Activated CD4-positive, alpha-beta T cell treated with anti-CD3 and anti-CD28 coated beads for 4 hours (primary cell): ENCODE measurements at regions not wholly inside any gene's neighbourhood (a gene's known extent, or its start where the extent isn't known, plus 50 kb on each side); places are given as distances from the start of the nearest gene placed in this dataset.

Experiments
- DNase-seq, 2 donors: peaks; one replicate each; pipeline ENCODE4 v3.0.0-alpha.2; 2020

DNA sequence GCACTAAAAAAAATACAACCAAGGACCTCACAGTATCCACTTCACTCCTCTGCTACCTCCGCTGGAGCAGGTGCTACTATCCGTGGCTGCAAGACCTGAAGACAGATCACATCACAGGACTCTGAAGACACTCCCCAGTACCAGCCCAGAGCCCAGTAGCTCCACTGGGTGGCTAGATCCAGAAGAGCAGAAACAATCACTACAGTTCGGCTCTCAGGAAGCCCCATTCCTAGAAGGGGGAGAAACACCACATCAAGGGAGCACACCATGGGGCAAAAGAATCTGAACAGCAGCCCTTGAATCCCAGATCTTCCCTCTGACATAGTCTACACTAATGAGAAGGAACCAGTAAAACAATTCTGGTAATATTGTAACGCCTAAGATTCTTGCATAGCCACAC lies 494.0 kb upstream of the FAT3 start:
- DNase-seq: no peak

DNA sequence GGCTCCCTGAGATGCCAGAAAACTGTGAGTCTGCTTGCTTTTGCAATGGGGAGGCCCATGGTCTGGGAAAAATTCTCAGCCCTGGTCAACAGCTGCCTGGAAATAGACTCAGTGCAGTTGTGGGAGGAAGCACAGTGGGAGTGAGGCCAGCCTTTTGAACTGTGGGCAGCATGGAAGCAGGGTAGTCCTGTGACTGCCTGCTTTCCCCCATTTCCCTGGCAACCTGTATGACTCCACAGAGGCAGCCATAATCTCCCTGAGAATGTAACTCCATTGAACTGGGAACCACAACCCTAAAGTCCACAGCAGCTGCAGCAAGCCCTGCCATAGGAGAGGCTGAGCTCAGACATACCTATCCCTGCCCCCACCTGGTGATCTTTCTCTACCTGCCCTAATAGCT lies 494.6 kb upstream of the FAT3 start:
- DNase-seq: no peak

DNA sequence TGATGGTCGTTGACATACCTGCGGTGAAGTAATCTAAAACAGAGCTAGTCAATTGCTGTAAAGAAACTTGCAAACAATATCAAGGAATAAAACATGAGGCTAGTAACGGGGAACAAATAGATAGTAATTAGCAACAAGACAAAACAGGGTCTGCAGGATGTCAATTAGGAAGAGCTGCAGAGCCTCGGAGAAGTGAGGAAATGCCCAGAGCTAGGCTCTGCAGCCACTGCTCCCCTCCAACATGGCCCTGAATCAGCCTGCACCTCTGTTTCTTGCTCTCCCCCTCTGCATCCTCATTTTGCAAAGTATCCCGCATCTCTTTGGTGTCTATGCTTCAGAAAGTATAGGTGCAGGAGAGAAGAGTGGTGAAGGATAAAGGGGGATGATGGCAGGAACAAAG lies 507.4 kb upstream of the FAT3 start:
- DNase-seq: no peak

DNA sequence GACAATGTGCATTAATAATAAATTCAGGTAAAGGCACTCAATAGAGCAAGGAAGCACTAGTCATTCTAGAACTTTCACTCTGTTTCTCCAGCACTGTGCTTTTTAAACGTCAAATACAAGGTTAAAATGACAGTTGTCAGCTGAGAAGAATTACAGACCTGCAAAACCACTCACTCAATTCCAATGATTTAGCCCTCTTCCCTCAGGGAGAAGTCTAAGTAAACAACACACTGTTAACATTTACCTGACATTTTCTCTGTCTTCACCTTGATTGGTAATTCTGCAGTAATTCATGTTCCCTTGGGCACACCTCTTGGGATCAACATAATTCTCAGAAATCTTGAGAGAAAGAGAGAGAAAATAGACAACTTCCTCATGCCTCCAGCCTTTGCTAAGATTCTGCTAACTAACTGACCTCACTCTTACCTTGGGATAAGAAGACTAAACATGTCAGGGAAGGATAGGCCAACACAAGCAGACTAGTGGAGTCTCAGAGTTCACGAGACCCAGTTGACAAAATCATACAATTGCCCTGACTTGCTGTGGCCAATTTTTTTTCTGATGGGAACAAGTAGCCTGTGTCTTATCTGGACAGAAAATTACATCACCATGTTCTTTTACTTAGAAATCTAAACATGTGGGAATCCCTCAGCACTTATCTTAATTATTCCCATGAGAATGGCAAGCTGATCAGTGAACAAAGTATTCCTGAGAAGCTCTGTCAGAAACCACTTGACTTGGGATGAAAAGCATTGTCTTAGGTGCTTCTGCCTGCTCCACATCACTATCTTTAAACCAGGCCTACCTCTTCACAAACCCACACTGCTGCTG lies 516.8 kb upstream of the FAT3 start:
- DNase-seq: no peak

DNA sequence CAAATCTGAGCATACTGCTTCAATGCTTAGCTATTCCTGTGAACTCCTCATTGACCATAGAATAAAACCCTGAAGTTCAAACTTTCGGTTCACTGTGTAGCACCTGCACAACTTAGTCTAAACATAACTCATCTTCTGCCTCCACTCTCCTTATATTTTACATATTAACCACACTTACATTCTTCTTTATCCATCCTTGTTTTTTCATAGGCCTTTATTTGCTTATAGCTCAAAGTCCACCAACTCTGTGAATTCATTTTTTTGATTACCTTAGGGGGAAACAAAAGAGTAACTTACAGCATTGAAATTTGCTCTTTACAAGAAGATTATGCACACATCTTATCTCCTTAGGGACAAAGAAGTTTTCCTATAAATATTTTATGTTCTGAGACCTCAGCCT lies 521.6 kb upstream of the FAT3 start:
- DNase-seq: no peak

DNA sequence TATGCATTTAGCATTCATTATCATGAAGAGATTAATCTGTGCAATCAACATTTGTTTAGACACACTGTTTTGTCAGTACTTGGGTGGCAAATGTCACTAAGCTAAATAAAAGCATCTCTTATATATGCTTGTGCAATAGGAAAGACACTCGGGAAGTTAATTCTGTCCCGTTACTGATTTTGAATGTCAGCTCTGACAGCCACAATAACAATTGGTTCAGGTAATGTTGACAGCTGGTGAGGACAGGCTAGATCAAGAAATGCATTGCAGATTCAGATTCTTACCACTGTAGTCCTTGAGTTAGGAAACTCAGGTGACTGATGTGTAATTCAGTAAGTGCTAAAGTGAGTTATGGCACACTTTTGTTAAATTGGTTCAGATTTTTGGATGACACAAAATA lies 523.8 kb upstream of the FAT3 start:
- no peak for DNase-seq

DNA sequence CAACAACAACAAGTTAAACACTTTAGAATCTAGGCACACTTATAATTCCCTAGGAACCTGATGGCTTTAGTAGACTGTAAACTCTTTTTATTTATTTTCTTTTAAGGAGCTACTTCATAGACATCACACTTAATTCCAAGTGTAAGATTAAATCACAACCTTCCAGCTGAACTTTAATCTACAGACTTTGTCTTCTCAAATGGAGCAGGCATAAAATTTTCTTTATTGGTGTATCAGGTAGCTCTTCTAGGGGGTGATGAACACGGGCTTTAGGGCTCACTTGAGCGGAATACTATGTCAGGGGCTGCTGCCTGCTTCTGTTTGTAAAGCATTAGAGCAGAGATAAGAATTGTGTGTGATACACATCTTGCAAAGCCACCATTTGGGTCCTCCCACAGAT lies 525.8 kb upstream of the FAT3 start:
- no peak for DNase-seq

DNA sequence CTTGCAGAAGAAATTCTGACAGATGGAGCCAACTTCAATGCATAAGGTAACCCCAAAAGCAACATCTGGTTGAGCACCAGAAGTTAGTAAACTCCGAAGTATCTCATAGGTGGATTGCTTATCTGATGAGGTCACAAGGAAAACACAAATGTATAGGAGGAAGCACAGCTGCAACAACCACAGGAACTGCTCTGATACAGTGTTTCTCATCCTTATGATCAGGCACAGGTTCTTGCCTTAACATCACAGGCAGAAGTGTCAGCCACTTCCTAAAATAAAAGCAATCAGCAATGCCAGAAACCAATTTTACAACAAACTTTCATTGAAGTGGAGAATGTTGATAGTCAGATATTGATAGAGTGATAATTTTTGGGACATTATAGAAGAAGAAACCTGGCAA lies 530.3 kb upstream of the FAT3 start:
- DNase-seq: no peak

DNA sequence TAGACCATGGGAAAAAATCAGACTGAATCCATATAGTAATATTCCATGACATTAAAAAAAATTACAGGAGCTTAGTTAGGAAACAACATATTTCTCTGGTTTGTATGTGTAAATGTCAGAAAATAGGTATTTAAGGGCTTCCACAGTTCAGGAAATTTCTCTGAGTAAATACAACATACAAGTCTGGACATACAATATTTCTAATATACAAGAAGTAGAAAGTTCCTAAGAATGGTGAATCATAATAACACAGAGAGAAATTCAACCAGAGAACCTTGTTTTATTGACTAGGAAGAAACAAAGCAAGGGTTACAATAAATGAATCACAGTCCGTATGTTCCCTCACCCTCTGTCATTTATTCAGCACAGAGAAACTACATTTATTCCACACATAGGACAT lies 532.7 kb upstream of the FAT3 start:
- DNase-seq: no peak

DNA sequence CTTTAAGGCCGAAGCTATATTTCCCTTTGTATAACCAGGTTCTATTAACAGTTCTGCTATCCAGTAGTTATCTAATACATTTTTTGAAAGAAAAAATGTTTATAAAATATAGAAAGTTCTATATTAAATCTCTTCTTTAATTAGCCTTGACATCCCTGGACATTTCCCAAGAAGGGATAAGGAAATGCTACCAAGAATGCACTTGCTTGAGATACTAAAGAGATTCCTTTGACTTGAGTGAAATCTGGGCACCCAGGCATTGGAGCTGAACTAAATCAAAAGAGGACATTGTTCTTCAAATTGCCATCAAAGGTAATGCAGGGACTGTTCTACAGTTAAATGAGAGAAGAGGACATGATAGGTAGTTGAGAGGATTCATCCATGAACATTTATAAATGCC lies 535.9 kb upstream of the FAT3 start:
- DNase-seq: no peak

DNA sequence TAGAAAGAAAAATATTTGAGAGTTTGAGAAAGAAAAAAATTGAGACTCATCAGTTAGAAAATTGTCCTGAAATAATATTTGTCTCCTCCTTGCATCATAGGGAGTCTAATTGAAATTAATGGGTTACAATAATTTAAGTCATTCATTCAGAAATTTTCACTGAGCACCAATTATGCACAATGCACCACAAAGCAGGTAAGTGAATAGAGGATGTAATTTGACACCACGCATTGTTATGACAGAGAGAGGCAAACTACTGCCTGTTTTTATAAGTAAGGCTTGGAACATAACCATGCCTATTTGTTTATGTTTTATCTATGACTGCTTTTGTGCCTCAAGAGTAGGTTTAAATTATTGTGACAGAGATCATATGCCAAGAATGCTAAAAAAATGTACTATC lies 537.9 kb upstream of the FAT3 start:
- DNase-seq: no peak

DNA sequence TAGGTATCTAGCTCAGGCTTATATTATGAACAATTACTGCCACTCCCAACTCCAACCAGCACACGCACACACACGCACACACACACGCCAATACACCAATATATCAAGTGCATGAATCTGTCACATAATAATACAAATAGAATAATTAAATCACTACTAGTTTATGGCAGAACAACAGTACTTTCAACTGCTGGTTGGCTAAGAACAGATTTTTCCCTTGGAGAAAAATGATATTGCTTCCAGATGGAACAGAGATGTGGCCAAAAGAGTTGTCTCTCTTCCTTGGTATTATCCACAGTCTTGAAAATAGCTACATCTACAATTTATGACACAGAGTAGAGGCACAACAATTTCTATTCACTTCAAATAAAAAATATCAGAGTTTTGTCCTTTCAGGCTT lies 538.3 kb upstream of the FAT3 start:
- no peak for DNase-seq

DNA sequence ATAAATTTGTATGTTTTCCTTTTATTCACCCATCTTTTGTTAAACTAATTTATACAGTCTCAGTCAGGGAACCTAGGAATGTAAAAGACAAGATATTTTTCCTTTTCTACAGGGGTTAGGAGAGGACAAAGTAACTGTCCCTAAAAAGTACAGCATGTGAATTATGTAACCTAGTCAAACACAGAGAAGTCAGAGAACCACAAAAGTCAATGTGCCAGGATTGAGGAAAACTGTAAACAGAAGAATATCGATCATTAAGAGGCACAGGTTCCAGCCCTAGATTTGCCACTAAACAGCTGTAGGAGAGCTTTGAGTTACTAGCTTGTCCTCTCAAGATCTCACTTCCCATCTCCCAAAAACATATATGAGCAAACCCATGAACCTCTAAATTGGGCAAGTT lies 550.9 kb upstream of the FAT3 start:
- DNase-seq: no peak

DNA sequence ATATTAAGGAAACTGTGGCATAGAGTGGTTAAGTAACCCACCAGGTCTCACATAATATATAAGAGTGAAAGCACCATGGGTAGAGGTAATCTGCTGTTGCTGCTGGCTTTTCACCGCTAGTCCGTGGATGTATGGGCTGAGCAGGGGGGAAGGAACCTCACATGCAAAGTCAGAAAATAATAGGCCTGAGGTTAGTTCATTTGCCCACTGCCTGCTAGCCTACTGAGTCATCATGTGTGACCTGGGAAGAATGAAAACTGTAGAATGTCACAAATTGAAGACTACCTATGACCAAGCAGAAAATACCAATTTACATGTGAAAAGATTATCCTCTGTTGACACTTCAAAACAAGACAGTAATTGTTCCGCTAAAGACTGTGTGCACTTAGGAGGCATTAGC lies 560.1 kb upstream of the FAT3 start:
- DNase-seq: no peak

DNA sequence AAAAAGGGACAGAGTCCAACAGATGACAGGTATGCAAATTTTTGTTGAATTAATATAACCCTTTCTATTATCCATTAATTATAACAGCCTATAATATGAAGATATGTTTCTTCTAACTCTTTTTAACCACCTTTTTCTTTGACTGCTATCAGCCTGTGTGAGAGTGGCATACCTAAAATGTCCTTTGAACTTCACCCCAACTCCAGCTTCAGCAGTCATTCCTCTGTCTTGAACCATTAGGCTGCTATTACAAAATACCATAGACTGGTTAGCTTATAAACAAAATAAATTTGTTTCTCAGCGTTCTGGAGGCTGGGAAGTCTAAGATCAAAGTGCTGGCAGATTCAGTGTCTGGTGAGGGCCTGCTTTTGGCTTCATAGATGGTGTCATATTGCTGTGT lies 564.6 kb upstream of the FAT3 start:
- no peak for DNase-seq

DNA sequence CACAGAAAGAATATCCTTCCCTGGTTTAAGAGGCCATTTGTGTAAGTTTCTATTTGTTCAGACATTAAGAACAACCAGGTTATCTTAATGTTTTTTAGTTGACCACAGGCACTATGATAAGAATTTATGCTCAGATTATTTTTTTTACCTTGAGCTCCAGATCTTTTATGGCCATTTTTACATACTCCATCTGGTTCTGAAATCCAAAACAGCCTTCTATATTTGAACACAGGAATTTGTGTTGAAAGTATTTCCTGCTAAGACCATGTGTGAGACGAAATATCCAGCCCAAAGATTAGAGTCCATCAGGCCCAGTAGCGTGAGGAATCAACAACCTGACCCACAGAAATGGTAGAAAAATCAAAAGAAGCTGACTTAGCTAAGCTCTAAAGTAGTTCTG lies 569.9 kb upstream of the FAT3 start:
- DNase-seq: no peak

DNA sequence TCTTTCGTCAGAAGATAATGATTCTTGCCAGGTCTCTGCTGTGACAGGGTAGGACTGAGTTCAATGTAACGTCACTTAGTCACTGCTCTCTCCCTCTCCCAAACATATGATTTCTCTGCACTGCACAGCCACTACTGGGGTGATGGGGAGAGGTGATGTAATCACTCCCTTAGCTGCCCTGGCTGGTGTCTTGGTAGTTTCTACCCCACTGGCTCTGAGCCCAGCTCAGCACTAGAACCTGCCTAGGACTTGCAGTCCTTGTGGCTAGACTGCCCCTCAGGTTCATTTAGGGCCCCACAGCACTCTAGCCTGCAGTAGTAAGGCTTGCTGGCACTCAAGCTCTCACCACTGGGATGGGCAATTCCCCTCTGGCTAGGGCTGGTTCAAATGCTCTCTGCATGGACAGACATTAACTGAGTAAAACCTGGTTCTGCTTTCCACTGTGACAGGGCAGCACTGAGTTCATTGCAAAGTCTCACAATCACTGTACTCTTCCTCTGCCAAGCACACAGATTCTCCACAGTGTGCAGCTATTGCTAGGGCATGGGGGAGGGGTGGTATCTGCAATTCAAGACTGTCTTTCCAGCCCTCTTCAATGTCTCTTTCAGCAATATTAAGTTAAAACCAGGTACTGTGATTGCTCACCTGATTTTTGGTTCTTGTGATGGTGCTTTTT lies 571.4 kb upstream of the FAT3 start:
- no peak for DNase-seq

DNA sequence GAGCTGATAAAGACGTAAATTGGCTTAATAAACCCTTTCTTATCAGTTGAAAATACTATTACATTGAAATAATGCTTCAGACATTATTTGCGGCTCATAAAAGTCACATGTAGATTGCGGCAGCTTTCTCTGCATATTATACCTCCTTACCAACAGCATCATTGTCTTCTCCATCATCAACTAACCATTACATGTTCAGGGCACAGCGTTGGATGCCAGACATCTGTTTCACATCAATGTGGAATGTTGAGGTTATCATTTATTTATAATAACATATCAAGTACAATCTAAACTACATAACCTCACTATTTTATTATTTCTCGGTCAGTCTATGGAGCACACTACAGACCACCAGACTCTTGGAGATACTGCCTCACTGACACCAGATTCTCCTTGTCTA lies 573.8 kb upstream of the FAT3 start:
- no peak for DNase-seq

DNA sequence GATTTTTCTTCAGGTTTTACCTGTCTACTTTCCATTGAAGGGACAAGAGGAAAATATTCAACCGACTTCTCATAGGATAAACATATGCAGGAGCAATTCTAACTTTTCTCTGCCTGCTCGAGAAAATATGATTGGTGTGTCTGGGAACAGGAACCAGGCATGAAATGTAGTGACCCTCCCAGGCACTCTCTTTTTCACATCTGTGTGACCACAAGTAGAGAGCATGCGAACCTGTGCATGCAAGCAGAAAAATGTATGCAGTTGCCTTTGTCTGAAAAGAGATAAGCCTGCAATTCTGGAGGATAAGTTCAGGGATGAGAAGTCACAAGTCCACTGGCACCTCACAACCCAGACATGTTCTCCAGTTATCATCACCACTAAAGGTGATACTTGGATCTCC lies 583.5 kb upstream of the FAT3 start:
- no peak for DNase-seq

DNA sequence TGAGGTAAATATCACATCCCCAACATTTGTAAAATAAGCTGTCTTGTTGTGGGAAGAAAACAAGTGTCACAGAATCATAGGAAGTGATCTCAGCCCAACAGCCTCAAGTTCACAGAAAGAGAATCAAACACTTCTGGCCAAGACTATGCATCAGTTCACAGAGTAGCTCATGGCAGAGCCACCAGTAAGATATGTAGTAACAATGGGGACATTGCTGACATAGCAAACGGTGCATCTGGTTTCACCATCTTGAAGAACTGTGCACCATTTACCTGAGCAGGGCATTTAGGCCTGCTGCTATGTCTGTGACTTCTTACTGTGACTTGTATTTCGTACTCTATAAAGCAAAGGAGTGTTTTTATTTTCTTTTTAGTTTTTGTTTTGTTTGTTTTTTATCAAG lies 585.3 kb upstream of the FAT3 start:
- no peak for DNase-seq

DNA sequence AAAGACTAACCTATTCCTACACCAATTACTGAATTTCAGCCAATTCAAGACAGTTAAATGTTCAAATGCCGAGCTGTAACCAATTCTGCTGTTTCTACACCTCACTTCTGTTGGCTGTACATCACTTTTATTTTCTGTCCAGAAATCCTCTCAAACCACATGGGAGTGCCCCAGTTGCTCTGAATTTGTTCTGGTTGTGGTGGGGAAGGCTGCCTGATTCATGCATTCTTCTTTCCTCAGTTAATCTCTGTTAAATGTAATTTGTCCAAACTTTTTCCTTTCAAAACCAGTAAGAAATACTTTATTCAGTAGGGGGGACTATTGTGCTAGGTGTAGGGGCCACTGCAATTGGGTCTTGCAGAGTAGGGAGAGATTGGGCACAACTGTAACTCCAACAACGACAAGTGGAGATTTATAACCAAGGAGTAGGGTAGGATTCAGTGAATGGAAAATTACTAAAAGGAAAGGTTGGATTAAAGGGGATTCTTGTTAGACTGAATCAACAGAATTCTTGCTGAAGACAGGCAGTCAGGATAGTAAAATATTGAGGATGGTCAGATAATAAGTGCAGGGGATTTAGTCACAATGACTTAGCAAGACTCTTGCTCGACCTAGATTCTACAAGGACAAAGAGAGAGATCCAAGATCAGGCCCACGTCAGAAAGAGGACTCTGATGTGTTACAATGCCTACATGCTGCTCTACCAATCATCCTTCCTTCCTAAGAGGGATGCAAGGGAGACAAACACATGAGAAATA lies 593.5 kb upstream of the FAT3 start:
- no peak for DNase-seq

DNA sequence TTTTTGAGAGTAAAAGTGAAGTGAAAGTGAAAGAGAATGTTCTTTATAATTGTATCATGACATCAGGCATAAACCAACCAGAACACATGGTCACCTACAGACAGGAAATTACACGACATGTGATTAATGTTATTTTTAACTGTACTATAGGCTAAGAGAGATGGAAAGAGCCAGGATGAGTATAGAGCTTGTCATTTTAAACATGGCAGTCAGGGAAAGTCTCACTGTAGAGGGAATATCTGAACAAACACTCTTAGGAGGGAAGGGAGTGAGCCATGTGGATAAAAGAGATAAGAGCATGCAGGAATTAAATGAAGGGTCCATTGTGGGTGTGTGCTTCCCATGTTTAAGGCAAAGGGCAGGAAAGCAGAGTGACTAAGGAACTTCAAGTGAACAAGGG lies 599.1 kb upstream of the FAT3 start:
- DNase-seq: no peak

DNA sequence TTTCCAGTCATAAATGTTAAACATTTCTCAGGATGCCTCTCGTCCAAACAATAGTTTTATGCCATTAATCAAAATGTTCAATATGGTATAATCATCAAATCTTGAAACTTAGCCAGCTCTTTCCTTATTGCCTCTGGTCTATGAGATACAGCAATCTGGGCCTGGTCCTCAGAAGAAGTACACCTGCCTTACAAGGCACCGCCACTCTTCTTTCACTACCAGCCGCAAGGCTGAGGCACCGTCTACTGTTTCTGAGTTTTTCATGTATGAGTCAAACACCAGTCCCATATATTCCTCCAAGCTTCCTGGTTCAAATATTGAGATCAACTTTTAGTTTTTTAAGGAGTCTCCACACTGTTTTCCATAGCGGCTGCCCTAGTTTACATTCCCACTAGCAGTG lies 600.6 kb upstream of the FAT3 start:
- DNase-seq: no peak

DNA sequence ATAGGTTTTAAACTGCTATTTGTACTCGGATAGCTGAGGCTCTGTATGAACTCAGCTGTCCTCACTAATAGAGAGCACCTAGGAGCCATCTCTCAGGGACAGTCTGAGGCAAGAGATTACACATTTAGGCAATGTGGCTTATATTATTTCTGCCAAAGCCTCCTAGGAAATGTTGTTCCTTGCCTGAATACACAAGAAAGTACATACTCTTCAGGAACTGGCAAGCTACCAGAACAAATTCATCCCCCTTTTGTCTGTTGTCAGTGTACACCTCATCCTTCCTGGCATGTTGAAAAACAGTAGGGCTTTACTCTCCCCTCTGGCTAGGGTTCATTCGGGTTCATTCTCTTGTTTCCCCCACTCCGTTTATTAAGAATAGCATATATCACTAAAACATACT lies 615.9 kb upstream of the FAT3 start:
- no peak for DNase-seq
